GM12878 (cell line): ENCODE measurements at regions not wholly inside any gene's neighbourhood (a gene's known extent, or its start where the extent isn't known, plus 50 kb on each side); places are given as distances from the start of the nearest gene placed in this dataset.
"Not testable (repeated sequence)": the region's sequence is repeated elsewhere in the genome, so short reads cannot be mapped to it uniquely, and the experiment has no call there.

Source experiments
- ATAC-seq: fragments of 200-7000 bp; cut with Tn5 transposase; 3 replicates; pipeline ENCODE4 v1.9.1; 2020; ENCODE audit warnings: mild to moderate bottlenecking, moderate library complexity
- BruUV-seq: library from RNA; stranded (reverse); fragments of 400-500 nt; replicated peaks from 2 replicates; lab custom pipeline; 2021; lab: Mats Ljungman, UMichigan
- CTCF ChIA-PET: fragments of 300-600 bp; sonication (Branson Sonifier 250); formaldehyde crosslinking; extraction: SDS; loops from one replicate; lab custom pipeline; 2021; ENCODE audit warnings: inconsistent platforms; lab: Yijun Ruan, JAX
- POLR2A ChIA-PET: fragments of 350-600 bp; formaldehyde crosslinking; extraction: SDS; loops from one replicate; lab custom pipeline; 2021; ENCODE audit warnings: inconsistent platforms; lab: Charles Lee
- RAD21 ChIA-PET: fragments of 300-600 bp; sonication (Branson Sonifier 250); formaldehyde crosslinking; loops from one replicate; lab custom pipeline; 2023; ENCODE audit warnings: antibody characterized with exemption; ENCODE audit not compliant: unreplicated experiment; lab: Charles Lee
- SMC1A ChIA-PET: fragments of 300-600 bp; sonication (Branson Sonifier 250); formaldehyde crosslinking; loops from one replicate; lab custom pipeline; 2023; ENCODE audit not compliant: unreplicated experiment, uncharacterized antibody; lab: Charles Lee
- DNase-seq: peaks from one replicate; pipeline ENCODE4 v3.0.0-alpha.2; 2011; ENCODE audit warnings: low read depth, low spot score
- FAIRE-seq: peaks from 3 replicates; lab custom pipeline; 2011; peaks lifted over from hg19 to GRCh38; lab: Jason Lieb, UNC
- H2AFZ ChIP-seq: 2 replicates; pipeline ENCODE4 v1.6.0; 2011; ENCODE audit warnings: low read depth, low read length, control low read depth; ENCODE audit not compliant: control insufficient read depth
- H3K27ac ChIP-seq: 2 replicates; pipeline ENCODE4 v1.5.1; 2011; ENCODE audit warnings: control low read depth; ENCODE audit not compliant: control insufficient read depth, insufficient read depth
- H3K27me3 ChIP-seq, 2 experiments: replicated peaks in 1 of 2; 2 replicates each; pipeline versions ENCODE4 v1.6.0 to v1.6.1; 2011; ENCODE audit warnings: low read length in 1 of 2; ENCODE audit not compliant: control insufficient read depth in 2 of 2, insufficient read depth in 2 of 2
- H3K36me3 ChIP-seq, 2 experiments: 2 replicates each; pipeline ENCODE4 v1.5.1; 2011; ENCODE audit warnings: low read length in 1 of 2; ENCODE audit not compliant: control insufficient read depth in 2 of 2, insufficient read depth in 2 of 2
- H3K4me1 ChIP-seq: 2 replicates; pipeline ENCODE4 v1.6.1; 2011; ENCODE audit warnings: mild to moderate bottlenecking, low read length, moderate library complexity, mixed read lengths; ENCODE audit not compliant: control insufficient read depth, insufficient read depth
- H3K4me2 ChIP-seq: 2 replicates; pipeline ENCODE4 v1.6.0; 2011; ENCODE audit warnings: control low read depth; ENCODE audit not compliant: control insufficient read depth, insufficient read depth
- H3K4me3 ChIP-seq: fragments of 200-600 bp; sonication (generic); 2 replicates; pipeline ENCODE4 v1.5.1; 2016
- H3K79me2 ChIP-seq: 2 replicates; pipeline ENCODE4 v1.6.0; 2011; ENCODE audit warnings: low read length; ENCODE audit not compliant: control insufficient read depth, insufficient read depth
- H3K9ac ChIP-seq: 2 replicates; pipeline ENCODE4 v1.8.0; 2011; ENCODE audit warnings: low read length, control low read depth, mixed read lengths; ENCODE audit not compliant: control insufficient read depth, insufficient read depth
- H3K9me3 ChIP-seq: replicated peaks from 3 replicates; pipeline ENCODE4 v1.5.1; 2011; ENCODE audit warnings: mild to moderate bottlenecking, low read length; ENCODE audit not compliant: control insufficient read depth, insufficient read depth
- H4K20me1 ChIP-seq: 2 replicates; pipeline ENCODE4 v1.6.0; 2011; ENCODE audit not compliant: control insufficient read depth, insufficient read depth
- BRCA1 ChIP-seq: IDR thresholded peaks from 2 replicates; pipeline ENCODE4 v1.6.1; 2011; ENCODE audit warnings: low read depth, low read length, improper control_type of control experiment
- CTCF ChIP-seq, 3 experiments: IDR thresholded peaks in 2 of 3; conservative IDR thresholded peaks in 1 of 3; 2 replicates each; pipeline ENCODE4 v1.5.1; 2011; ENCODE audit warnings: low read depth in 3 of 3, low read length in 3 of 3, mild to moderate bottlenecking in 3 of 3, control low read depth in 2 of 3, moderate library complexity in 2 of 3, inconsistent platforms in 1 of 3, mixed read lengths in 1 of 3; ENCODE audit not compliant: control insufficient read depth in 2 of 3, insufficient read depth in 1 of 3; ENCODE audit errors: extremely low read depth in 1 of 3
- KAT2A ChIP-seq: conservative IDR thresholded peaks from 2 replicates; pipeline ENCODE4 v1.6.1; 2011; ENCODE audit warnings: low read depth, low read length; ENCODE audit not compliant: control insufficient read depth
- MXI1 ChIP-seq: fragments of 150-350 bp; IDR thresholded peaks from 2 replicates; pipeline ENCODE4 v1.6.1; 2011; ENCODE audit warnings: low read depth, mild to moderate bottlenecking, inconsistent platforms, low read length, improper control_type of control experiment
- RBBP5 ChIP-seq: fragments of 200-600 bp; sonication (generic); conservative IDR thresholded peaks from 2 replicates; pipeline ENCODE4 v1.6.1; 2016
- SMC3 ChIP-seq: IDR thresholded peaks from 2 replicates; pipeline ENCODE4 v1.6.1; 2011; ENCODE audit warnings: low read length, improper control_type of control experiment, borderline replicate concordance
- TCF3 ChIP-seq: IDR thresholded peaks from 2 replicates; pipeline ENCODE4 v1.6.1; 2012; ENCODE audit warnings: low read depth, mild to moderate bottlenecking, low read length, borderline replicate concordance; ENCODE audit not compliant: insufficient read depth
- ZNF217 ChIP-seq: fragments of 450-650 bp; IDR thresholded peaks from 2 replicates; pipeline ENCODE4 v1.6.1; 2017; ENCODE audit warnings: antibody characterized with exemption, mild to moderate bottlenecking
- ZNF274 ChIP-seq: IDR thresholded peaks from one replicate; pipeline ENCODE4 v1.8.0; 2011; ENCODE audit not compliant: insufficient read length, insufficient read depth
- WGBS: methylation state at CpG from one replicate; pipeline ENCODE4 v1.1.6; 2016; ENCODE audit warnings: low lambda C conversion rate; ENCODE audit not compliant: insufficient replicate concordance, insufficient coverage; ENCODE audit errors: missing lambda C conversion rate; 5-methylcytosine and 5-hydroxymethylcytosine counted together
- in situ Hi-C: fragments of 300-500 bp; cut with MboI; formaldehyde crosslinking; loops from 9 replicates; pipeline ENCODE4 v1.14.3; 2018; ENCODE audit warnings: mixed read lengths
- intact Hi-C: fragments of 100-400 bp; cut with micrococcal nuclease; formaldehyde crosslinking; loops from one replicate; pipeline ENCODE4 v1.14.2; 2022; ENCODE audit not compliant: unreplicated experiment

GRCh38 chr12:107515446-107515958, 170.1 kb upstream of the PWP1 start:
- Histone ChIP-seq H3K4me1 (no peaks in the 10 kb centered on the region), H3K27ac (no peak overlapping the region), H3K4me2 (no peak overlapping the region), H3K4me3 (no peak overlapping the region), H4K20me1 (no peaks in the 10 kb centered on the region), H3K27me3 (peaks cover 0 to 2% of the 10 kb centered on the region in 2 experiments; a peak in 2 of 4 replicates), H2AFZ (no peak overlapping the region), H3K36me3 (no peaks in the 10 kb centered on the region), H3K9ac (no peak overlapping the region)
- SMC1A ChIA-PET, result no interaction called here
- no peak for ATAC-seq
- DNase-seq, result no peak
- WGBS, result 0% methylated on average over 2 of the region's 2 CpGs
- BruUV-seq, result no TSS peak
- CTCF ChIA-PET, result no interaction called here
- POLR2A ChIA-PET, result no interaction called here
- TF ChIP-seq TCF3, result no peak
- no peak for TF ChIP-seq RBBP5
- TF ChIP-seq ZNF217, result no peak
- TF ChIP-seq SMC3, result no peak
- TF ChIP-seq ZNF274, result no peak
- TF ChIP-seq BRCA1, result no peak
- TF ChIP-seq CTCF (IDR thresholded peaks at IDR 0.05 in 2 of 3, conservative IDR thresholded peaks at IDR 0.05 in 1 of 3; ENCODE audit: control insufficient read depth in 2 of 3, extremely low read depth in 1 of 3, insufficient read depth in 1 of 3, low read depth in 3 of 3, low read length in 3 of 3), result no peak
- TF ChIP-seq MXI1, result no peak
- TF ChIP-seq KAT2A, result no peak
- TF ChIP-seq, all 136 proteins: peak for 0
- in situ Hi-C loops (no loop called here), intact Hi-C loops (no loop called here)
- no peak for FAIRE-seq
- H3K9me3 ChIP-seq, result no peaks in the 10 kb centered on the region
- RAD21 ChIA-PET, result no interaction called here
- H3K79me2 ChIP-seq, result no peaks in the 10 kb centered on the region

- H3K4me3 ChIP-seq, H3K27me3 ChIP-seq, H3K27ac ChIP-seq, intact Hi-C loops, H3K36me3 ChIP-seq, H3K9me3 ChIP-seq, ATAC-seq, SMC1A ChIA-PET, in situ Hi-C loops, H4K20me1 ChIP-seq, FAIRE-seq, H3K9ac ChIP-seq, CTCF ChIA-PET, BruUV-seq, H3K4me1 ChIP-seq, DNase-seq, H3K79me2 ChIP-seq, POLR2A ChIA-PET, RAD21 ChIA-PET, H3K4me2 ChIP-seq, H2AFZ ChIP-seq: not testable (repeated sequence)
- 57% methylated on average over 4 of the region's 4 CpGs for WGBS
These were observed 167.8 kb upstream of the PWP1 start for GRCh38 chr12:107517816-107518215.
